GM21390 (cell line): ENCODE measurements at regions not wholly inside any gene's neighbourhood (a gene's known extent, or its start where the extent isn't known, plus 50 kb on each side); places are given as distances from the start of the nearest gene placed in this dataset.

Experiments
- ATAC-seq: cut with Tn5 transposase; IDR thresholded peaks from one replicate; pipeline ENCODE4 v1.9.1; 2021; ENCODE audit not compliant: unreplicated experiment

- ATAC-seq: no peak
Measured at GRCh38 chr7:16978358-16979244, 96.8 kb upstream of the AGR3 start.

GRCh38 chr7:16980539-16980938, 98.8 kb upstream of the AGR3 start:
- ATAC-seq: no peak

- no peak for ATAC-seq
Measured at GRCh38 chr7:16982640-16983350, 101.0 kb upstream of the AGR3 start.

- no peak for ATAC-seq
Measured at GRCh38 chr7:16984375-16984774, 102.6 kb upstream of the AGR3 start.

- no peak for ATAC-seq
Measured at GRCh38 chr7:16985621-16986020, 103.8 kb upstream of the AGR3 start.

GRCh38 chr7:16986755-16987154, 105.0 kb upstream of the AGR3 start:
- no peak for ATAC-seq

- no peak for ATAC-seq
Measured at GRCh38 chr7:16989811-16990413, 108.1 kb upstream of the AGR3 start.

GRCh38 chr7:16991551-16991950, 109.8 kb upstream of the AGR3 start:
- ATAC-seq: no peak

GRCh38 chr7:16993543-16993942, 111.8 kb upstream of the AGR3 start:
- ATAC-seq: no peak

- ATAC-seq: no peak
Measured at GRCh38 chr7:16998481-16999051, 116.8 kb upstream of the AGR3 start.

GRCh38 chr7:16999541-17000267, 117.9 kb upstream of the AGR3 start:
- no peak for ATAC-seq

GRCh38 chr7:17005271-17005670, 123.5 kb upstream of the AGR3 start:
- ATAC-seq: no peak

- ATAC-seq: no peak
Measured at GRCh38 chr7:17007841-17008240, 126.1 kb upstream of the AGR3 start.

GRCh38 chr7:17009007-17009719, 127.4 kb upstream of the AGR3 start:
- ATAC-seq: no peak

GRCh38 chr7:17009933-17010332, 128.2 kb upstream of the AGR3 start:
- ATAC-seq: no peak

GRCh38 chr7:17010637-17011300, 129.0 kb upstream of the AGR3 start:
- no peak for ATAC-seq

GRCh38 chr7:17013204-17013603, 131.4 kb upstream of the AGR3 start:
- ATAC-seq: no peak

- no peak for ATAC-seq
Measured at GRCh38 chr7:17014686-17015085, 132.9 kb upstream of the AGR3 start.

GRCh38 chr7:17015598-17016031, 133.8 kb upstream of the AGR3 start:
- ATAC-seq: no peak
